MM.1S (cell line): ENCODE measurements at regions not wholly inside any gene's neighbourhood (a gene's known extent, or its start where the extent isn't known, plus 50 kb on each side); places are given as distances from the start of the nearest gene placed in this dataset.

Experiments
- DNase-seq: peaks from one replicate; pipeline ENCODE4 v3.0.0-alpha.2; 2015
- H2AFZ ChIP-seq: fragments of 300-600 bp; sonication (generic); 2 replicates; pipeline ENCODE4 v1.6.0; 2016; ENCODE audit warnings: antibody characterized with exemption, low read length
- H3F3A ChIP-seq: fragments of 300-600 bp; sonication (generic); 2 replicates; pipeline ENCODE4 v1.6.1; 2016; ENCODE audit warnings: mild to moderate bottlenecking, antibody characterized with exemption, low read length, moderate library complexity, mixed read lengths; ENCODE audit not compliant: insufficient read depth
- H3K27ac ChIP-seq: fragments of 300-600 bp; sonication (generic); 2 replicates; pipeline ENCODE4 v1.5.1; 2016; ENCODE audit warnings: mild to moderate bottlenecking, low read length
- H3K27me3 ChIP-seq: fragments of 300-600 bp; sonication (generic); replicated peaks from 2 replicates; pipeline ENCODE4 v1.6.0; 2016; ENCODE audit warnings: low read length; ENCODE audit not compliant: insufficient read depth
- H3K36me3 ChIP-seq: fragments of 300-600 bp; sonication (generic); replicated peaks from 2 replicates; pipeline ENCODE4 v1.6.1; 2016; ENCODE audit warnings: mild to moderate bottlenecking, low read length, mixed read lengths; ENCODE audit not compliant: insufficient read depth
- H3K4me1 ChIP-seq: fragments of 300-600 bp; sonication (generic); 2 replicates; pipeline ENCODE4 v1.6.1; 2016; ENCODE audit warnings: low read length, mixed read lengths
- H3K4me2 ChIP-seq: fragments of 300-600 bp; sonication (generic); 2 replicates; pipeline ENCODE4 v1.6.0; 2016; ENCODE audit warnings: low read depth, low read length
- H3K4me3 ChIP-seq: fragments of 300-600 bp; sonication (generic); 2 replicates; pipeline ENCODE4 v1.5.1; 2016; ENCODE audit warnings: low read length, mixed read lengths
- H3K79me2 ChIP-seq: fragments of 300-600 bp; sonication (generic); 2 replicates; pipeline ENCODE4 v1.6.1; 2016; ENCODE audit warnings: mixed run types, low read length, mixed read lengths
- H3K9ac ChIP-seq: fragments of 300-600 bp; sonication (generic); 2 replicates; pipeline ENCODE4 v1.6.1; 2016; ENCODE audit warnings: low read length, mixed read lengths
- H3K9me2 ChIP-seq: fragments of 300-600 bp; sonication (generic); replicated peaks from 2 replicates; pipeline ENCODE4 v1.6.1; 2016; ENCODE audit warnings: mild to moderate bottlenecking, low read length, mixed read lengths; ENCODE audit not compliant: insufficient read depth
- H3K9me3 ChIP-seq: fragments of 300-600 bp; sonication (generic); replicated peaks from 2 replicates; pipeline ENCODE4 v1.6.1; 2016; ENCODE audit warnings: mild to moderate bottlenecking, low read length, mixed read lengths; ENCODE audit not compliant: insufficient read depth
- H4K20me1 ChIP-seq: fragments of 300-600 bp; sonication (generic); 2 replicates; pipeline ENCODE4 v1.6.1; 2016; ENCODE audit warnings: mild to moderate bottlenecking, low read length, moderate library complexity, mixed read lengths; ENCODE audit not compliant: insufficient read depth
- CTCF ChIP-seq: fragments of 300-600 bp; sonication (generic); IDR thresholded peaks from 2 replicates; pipeline ENCODE4 v1.5.1; 2016; ENCODE audit warnings: antibody characterized with exemption, low read length, mixed read lengths
- EZH2 ChIP-seq: fragments of 300-600 bp; sonication (generic); optimal IDR thresholded peaks from 2 replicates; pipeline ENCODE3; 2017; ENCODE audit warnings: low read depth, mild to moderate bottlenecking, antibody characterized with exemption, low read length, mixed read lengths
- EZH2phosphoT487 ChIP-seq: fragments of 300-600 bp; sonication (generic); IDR thresholded peaks from 2 replicates; pipeline ENCODE4 v1.6.1; 2018; ENCODE audit warnings: antibody characterized with exemption, low read length

GRCh38 chr19:28142258-28142657 lies 1070.7 kb downstream of the UQCRFS1 start:
- Histone ChIP-seq H3K27ac (no peak overlapping the region), H3K4me3 (no peak overlapping the region), H3F3A (no peaks in the 10 kb centered on the region), H4K20me1 (no peaks in the 10 kb centered on the region), H3K79me2 (no peaks in the 10 kb centered on the region), H3K4me1 (no peaks in the 10 kb centered on the region), H3K9ac (no peak overlapping the region), H3K9me2 (no peaks in the 10 kb centered on the region), H2AFZ (no peak overlapping the region), H3K9me3 (no peaks in the 10 kb centered on the region), H3K36me3 (no peaks in the 10 kb centered on the region), H3K27me3 (no peaks in the 10 kb centered on the region), H3K4me2 (no peak overlapping the region)
- no peak for DNase-seq
- no peak for TF ChIP-seq CTCF
- no peak for TF ChIP-seq EZH2phosphoT487
- TF ChIP-seq EZH2: no peak

- no peaks in the 10 kb centered on the region for H3K36me3 ChIP-seq
- no peak overlapping the region for H3K4me2 ChIP-seq
- no peak overlapping the region for H3K9ac ChIP-seq
- no peaks in the 10 kb centered on the region for H3K9me3 ChIP-seq
- no peaks in the 10 kb centered on the region for H3K27me3 ChIP-seq
- H4K20me1 ChIP-seq: no peaks in the 10 kb centered on the region
- no peak overlapping the region for H3K4me3 ChIP-seq
- DNase-seq: no peak
- no peaks in the 10 kb centered on the region for H3K9me2 ChIP-seq
- H3K4me1 ChIP-seq: no peaks in the 10 kb centered on the region
- no peak for TF ChIP-seq EZH2phosphoT487
- TF ChIP-seq CTCF: no peak
- TF ChIP-seq EZH2: no peak
- no peaks in the 10 kb centered on the region for H3F3A ChIP-seq
- H3K79me2 ChIP-seq: no peaks in the 10 kb centered on the region
- no peak overlapping the region for H2AFZ ChIP-seq
- no peak overlapping the region for H3K27ac ChIP-seq
Observed at GRCh38 chr19:28140201-28140600, 1072.8 kb downstream of the UQCRFS1 start.

GRCh38 chr19:28137772-28138171 lies 1075.2 kb downstream of the UQCRFS1 start:
- no peak for TF ChIP-seq CTCF
- TF ChIP-seq EZH2: no peak
- TF ChIP-seq EZH2phosphoT487: no peak
- H3K4me1 ChIP-seq: no peaks in the 10 kb centered on the region
- no peak overlapping the region for H3K4me3 ChIP-seq
- H2AFZ ChIP-seq: no peak overlapping the region
- no peak for DNase-seq
- H3F3A ChIP-seq: no peaks in the 10 kb centered on the region
- no peaks in the 10 kb centered on the region for H3K27me3 ChIP-seq
- H3K79me2 ChIP-seq: no peaks in the 10 kb centered on the region
- H3K9me2 ChIP-seq: no peaks in the 10 kb centered on the region
- H3K27ac ChIP-seq: no peak overlapping the region
- H3K4me2 ChIP-seq: no peak overlapping the region
- no peak overlapping the region for H3K9ac ChIP-seq
- H3K9me3 ChIP-seq: no peaks in the 10 kb centered on the region
- H3K36me3 ChIP-seq: no peaks in the 10 kb centered on the region
- H4K20me1 ChIP-seq: no peaks in the 10 kb centered on the region
